GM18861 (cell line): ENCODE measurements at regions not wholly inside any gene's neighbourhood (a gene's known extent, or its start where the extent isn't known, plus 50 kb on each side); places are given as distances from the start of the nearest gene placed in this dataset.
"Not testable (repeated sequence)": the region's sequence is repeated elsewhere in the genome, so short reads cannot be mapped to it uniquely, and the experiment has no call there.

ENCODE experiments used
- ATAC-seq: cut with Tn5 transposase; IDR thresholded peaks from one replicate; pipeline ENCODE4 v1.9.1; 2021; ENCODE audit not compliant: unreplicated experiment

- no peak for ATAC-seq
These were observed 51.1 kb upstream of the CRY1 start for GRCh38 chr12:107144441-107144840.

GRCh38 chr12:107144990-107145389 is 51.6 kb upstream of the CRY1 start:
- no peak for ATAC-seq

GRCh38 chr12:107145397-107145796 is 52.0 kb upstream of the CRY1 start:
- no peak for ATAC-seq

GRCh38 chr12:107148107-107148506 is 54.8 kb upstream of the CRY1 start:
- ATAC-seq, result no peak

- no peak for ATAC-seq
These were observed 59.0 kb upstream of the CRY1 start for GRCh38 chr12:107152315-107152714.

- ATAC-seq, result no peak
These were observed 66.1 kb upstream of the CRY1 start for GRCh38 chr12:107159384-107159900.

GRCh38 chr12:107163413-107163812 is 70.1 kb upstream of the CRY1 start:
- ATAC-seq, result no peak

- ATAC-seq, result no peak
These were observed 71.0 kb upstream of the CRY1 start for GRCh38 chr12:107164392-107164791.

- ATAC-seq, result no peak
These were observed 72.2 kb upstream of the CRY1 start for GRCh38 chr12:107165581-107165980.

GRCh38 chr12:107167756-107168155 is 74.4 kb upstream of the CRY1 start:
- ATAC-seq, result no peak

GRCh38 chr12:107169200-107169599 is 75.9 kb upstream of the CRY1 start:
- no peak for ATAC-seq

- no peak for ATAC-seq
These were observed 85.4 kb upstream of the CRY1 start for GRCh38 chr12:107178776-107179175.

GRCh38 chr12:107179871-107180270 is 86.5 kb upstream of the CRY1 start:
- no peak for ATAC-seq

- no peak for ATAC-seq
These were observed 86.9 kb upstream of the CRY1 start for GRCh38 chr12:107180272-107180671.

- no peak for ATAC-seq
These were observed 91.1 kb upstream of the CRY1 start for GRCh38 chr12:107184359-107184930.

- ATAC-seq, result no peak
These were observed 103.3 kb upstream of the CRY1 start for GRCh38 chr12:107196681-107197080.

- ATAC-seq, result no peak
These were observed 107.0 kb upstream of the CRY1 start for GRCh38 chr12:107200394-107200793.

GRCh38 chr12:107207931-107208525 is 114.7 kb upstream of the CRY1 start:
- no peak for ATAC-seq

GRCh38 chr12:107209700-107210099 is 116.4 kb upstream of the CRY1 start:
- ATAC-seq, result not testable (repeated sequence)

- ATAC-seq, result not testable (repeated sequence)
These were observed 121.0 kb upstream of the CRY1 start for GRCh38 chr12:107214373-107214773.

- ATAC-seq, result not testable (repeated sequence)
These were observed 123.1 kb upstream of the CRY1 start for GRCh38 chr12:107216411-107216810.

GRCh38 chr12:107219301-107219700 is 126.0 kb upstream of the CRY1 start:
- no peak for ATAC-seq

GRCh38 chr12:107221913-107222312 is 128.6 kb upstream of the CRY1 start:
- no peak for ATAC-seq
